ENCODE measurements at regions not wholly inside any gene's neighbourhood (a gene's known extent, or its start where the extent isn't known, plus 50 kb on each side); places are given as distances from the start of the nearest gene placed in this dataset.

DNA sequence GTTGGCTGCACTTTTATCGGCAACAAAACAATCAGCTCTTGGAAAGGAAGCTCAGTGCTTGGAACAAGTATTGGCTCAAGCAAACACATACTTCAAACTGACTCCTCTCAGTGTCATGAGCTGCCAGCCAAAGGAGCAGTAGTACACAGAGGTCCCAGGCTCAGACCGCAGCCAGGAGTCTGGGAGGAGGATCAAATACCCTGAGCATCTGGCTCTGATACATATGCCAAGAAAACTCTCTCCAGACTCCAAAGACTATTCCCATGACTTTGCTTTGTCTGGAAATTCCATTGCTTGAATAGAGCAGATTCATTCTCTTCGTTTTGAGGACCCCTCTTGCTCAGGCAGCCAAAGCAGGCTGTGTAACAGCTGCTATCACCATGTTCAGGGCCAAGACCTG is 501.6 kb upstream of the PSMD7 start:
- TF ChIP-seq, protein P1, sequence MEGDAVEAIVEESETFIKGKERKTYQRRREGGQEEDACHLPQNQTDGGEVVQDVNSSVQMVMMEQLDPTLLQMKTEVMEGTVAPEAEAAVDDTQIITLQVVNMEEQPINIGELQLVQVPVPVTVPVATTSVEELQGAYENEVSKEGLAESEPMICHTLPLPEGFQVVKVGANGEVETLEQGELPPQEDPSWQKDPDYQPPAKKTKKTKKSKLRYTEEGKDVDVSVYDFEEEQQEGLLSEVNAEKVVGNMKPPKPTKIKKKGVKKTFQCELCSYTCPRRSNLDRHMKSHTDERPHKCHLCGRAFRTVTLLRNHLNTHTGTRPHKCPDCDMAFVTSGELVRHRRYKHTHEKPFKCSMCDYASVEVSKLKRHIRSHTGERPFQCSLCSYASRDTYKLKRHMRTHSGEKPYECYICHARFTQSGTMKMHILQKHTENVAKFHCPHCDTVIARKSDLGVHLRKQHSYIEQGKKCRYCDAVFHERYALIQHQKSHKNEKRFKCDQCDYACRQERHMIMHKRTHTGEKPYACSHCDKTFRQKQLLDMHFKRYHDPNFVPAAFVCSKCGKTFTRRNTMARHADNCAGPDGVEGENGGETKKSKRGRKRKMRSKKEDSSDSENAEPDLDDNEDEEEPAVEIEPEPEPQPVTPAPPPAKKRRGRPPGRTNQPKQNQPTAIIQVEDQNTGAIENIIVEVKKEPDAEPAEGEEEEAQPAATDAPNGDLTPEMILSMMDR (IDR thresholded peaks at IDR 0.05) = no peak

DNA sequence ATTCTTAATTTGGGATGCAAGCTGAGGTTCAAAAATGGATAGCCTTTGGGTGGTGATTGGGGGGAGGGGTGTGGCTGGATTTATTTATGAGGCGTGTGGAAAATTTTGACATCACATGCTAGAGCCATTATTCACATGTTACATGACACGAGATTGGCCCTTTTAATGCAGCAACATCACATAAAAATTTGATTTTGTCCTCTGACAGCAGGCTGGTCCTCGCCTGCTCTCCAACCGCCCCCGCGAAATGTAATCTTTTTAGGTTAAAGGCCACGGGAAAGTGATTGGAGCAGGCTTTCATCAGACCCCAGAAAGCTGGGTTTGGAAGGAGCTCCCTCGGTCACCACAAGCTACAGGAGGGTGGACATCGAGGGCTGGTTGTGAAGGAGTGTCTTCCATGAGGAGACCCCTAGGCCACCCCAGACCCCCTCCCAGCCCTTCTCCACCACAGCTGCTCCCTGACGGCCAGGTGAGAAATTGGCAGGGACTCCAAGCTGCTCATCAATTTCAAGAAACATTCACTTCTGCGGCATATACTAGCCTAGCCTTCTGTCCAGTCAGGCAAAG is 502.7 kb upstream of the PSMD7 start:
- TF ChIP-seq, protein P1 (IDR thresholded peaks at IDR 0.05) = no peak

DNA sequence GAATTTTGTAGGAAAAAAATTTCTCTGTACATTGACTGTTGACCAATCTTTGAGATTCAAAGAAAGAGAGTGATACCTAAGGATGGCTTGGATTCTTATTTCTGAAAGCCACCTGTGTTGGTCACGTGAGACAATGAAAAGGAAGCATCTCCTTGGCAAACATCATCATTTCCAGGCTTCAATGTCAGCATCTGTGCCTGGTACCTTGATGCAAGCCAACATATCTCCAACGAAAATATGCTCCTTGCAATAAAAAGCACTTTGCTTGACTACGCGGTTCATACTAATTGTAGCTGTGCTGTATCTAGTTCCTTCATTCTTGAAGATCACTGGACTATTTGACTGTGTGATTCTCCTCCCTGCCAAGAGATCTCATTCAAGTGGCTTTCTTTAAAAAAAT is 503.4 kb upstream of the PSMD7 start:
- TF ChIP-seq, protein P1 (IDR thresholded peaks at IDR 0.05) = no peak

DNA sequence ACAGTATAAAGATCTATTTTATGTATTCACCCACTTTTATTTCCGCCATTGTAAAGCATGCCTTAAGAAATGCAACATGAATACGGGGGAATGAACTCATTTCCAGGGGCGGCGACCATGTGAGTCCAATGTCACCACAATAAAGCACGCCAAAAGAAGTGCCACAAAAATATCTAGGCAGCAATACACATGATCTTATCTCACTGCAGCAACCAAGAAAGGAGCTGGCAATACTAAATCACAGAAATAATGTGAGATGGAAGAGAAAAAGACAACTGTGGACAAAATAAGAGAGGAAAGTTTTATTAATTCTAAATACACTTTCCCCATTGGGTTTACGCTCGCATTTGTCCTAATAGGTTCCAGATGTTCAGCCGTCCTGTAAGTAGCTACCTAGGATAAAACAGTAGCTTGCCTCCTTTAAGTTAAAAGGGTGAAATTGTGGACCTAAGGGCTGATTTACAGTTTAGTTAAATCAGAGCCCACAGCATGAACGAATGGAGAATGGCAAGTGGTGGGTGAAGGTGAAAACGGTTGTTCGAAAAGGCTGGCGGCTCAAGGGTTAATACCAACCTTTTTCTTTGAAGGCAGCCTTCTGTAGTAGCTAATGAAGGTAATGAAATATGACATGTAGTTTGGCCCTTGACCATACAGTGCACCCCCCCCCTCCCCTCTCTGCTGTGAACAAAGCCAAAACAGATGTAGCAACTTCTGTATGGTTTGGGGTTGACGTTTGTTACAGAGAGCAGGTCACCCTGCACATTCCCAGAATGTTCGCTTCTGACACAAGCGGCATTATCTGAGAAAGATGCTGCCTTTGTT is 504.2 kb upstream of the PSMD7 start:
- TF ChIP-seq, protein P1 (IDR thresholded peaks at IDR 0.05) = no peak

DNA sequence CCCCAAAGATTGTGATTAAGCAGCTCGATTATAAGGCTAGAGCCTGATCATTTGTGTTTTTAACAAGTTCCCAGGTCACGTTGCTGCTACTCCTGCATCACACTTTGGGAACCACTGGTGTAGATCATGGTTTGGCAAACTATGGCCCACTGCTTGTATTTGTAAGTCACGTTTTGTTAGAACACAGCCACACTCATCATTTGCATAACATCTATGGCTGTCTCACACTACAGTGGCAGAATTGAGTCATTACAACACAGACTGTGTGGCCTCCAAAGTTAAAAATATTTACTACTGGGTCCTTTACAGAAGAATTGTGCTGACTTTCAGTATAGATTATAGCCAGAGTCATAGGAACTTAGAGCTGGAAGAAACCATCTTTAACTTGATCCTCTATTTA is 515.3 kb upstream of the PSMD7 start:
- TF ChIP-seq, protein P1 (IDR thresholded peaks at IDR 0.05) = no peak

DNA sequence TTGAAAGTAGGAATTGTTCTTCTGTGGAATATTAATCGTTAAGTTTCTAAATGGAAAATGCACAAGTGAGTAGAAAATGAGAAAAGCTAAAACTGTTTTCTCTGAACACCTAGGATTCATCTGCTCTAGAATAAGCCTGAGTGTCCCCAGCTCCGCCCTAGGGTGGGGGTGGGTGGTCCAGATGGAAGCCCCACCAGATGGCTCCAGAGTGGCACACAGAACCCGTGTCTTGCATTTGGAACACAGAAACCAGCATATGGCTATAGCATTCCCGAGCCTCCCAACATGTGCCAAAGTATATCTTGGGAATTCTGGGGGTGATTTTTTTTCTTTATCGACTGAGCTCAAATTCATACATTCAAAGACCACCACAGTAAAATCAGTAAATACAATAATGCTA is 517.7 kb upstream of the PSMD7 start:
- TF ChIP-seq, protein P1 (IDR thresholded peaks at IDR 0.05) = no peak

DNA sequence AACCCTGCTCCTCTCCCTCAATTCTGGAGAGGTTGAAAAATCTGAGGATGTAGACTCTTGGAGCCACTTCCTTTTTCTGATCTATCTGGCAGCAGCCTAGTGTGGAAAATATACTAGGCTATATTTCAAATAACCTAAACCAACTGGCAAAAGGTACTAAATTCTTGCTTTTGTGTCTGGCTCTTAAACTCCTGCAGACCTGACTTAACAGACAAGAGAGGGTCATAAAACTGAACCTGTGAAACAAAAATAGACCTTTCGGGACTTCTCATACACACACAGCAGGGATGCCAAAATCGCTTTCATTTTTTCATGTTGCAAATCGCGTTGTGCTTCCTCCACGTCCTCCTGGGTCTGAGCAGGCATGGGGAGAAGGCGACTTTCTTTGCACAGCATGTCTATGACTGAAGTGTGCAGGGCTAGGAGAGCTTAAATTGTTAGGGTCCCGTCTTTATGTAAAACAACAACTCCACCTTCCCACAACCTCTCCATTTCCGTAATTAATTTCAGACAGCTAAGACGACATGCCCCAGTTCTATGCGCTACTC is 520.7 kb upstream of the PSMD7 start:
- TF ChIP-seq, protein P1 (IDR thresholded peaks at IDR 0.05) = no peak

All from LNCAP (cell line).